Kasumi-1 (cell line): ENCODE measurements at regions not wholly inside any gene's neighbourhood (a gene's known extent, or its start where the extent isn't known, plus 50 kb on each side); places are given as distances from the start of the nearest gene placed in this dataset.
"Not testable (repeated sequence)": the region's sequence is repeated elsewhere in the genome, so short reads cannot be mapped to it uniquely, and the experiment has no call there.

Experiments
- DNase-seq, 2 experiments: peaks; one replicate each; lab custom pipeline; 2025; lab: John Stamatoyannopoulos, UW

GRCh38 chr1:178020968-178021640 is 51.2 kb upstream of the SEC16B start:
- DNase-seq: no peak

GRCh38 chr1:178021950-178022349 is 52.1 kb upstream of the SEC16B start:
- DNase-seq: no peak

GRCh38 chr1:178023181-178023618 is 53.3 kb upstream of the SEC16B start:
- DNase-seq: no peak

GRCh38 chr1:178024504-178024903 is 54.6 kb upstream of the SEC16B start:
- DNase-seq: no peak

GRCh38 chr1:178025613-178026356 is 55.9 kb upstream of the SEC16B start:
- no peak for DNase-seq

- DNase-seq: no peak
Measured at GRCh38 chr1:178028841-178029481, 59.1 kb upstream of the SEC16B start.

- no peak for DNase-seq
Measured at GRCh38 chr1:178030467-178030866, 60.6 kb upstream of the SEC16B start.

- peak; percentile 71 to 79 for DNase-seq
Measured at GRCh38 chr1:178031856-178032320, 62.0 kb upstream of the RASAL2 start.

GRCh38 chr1:178033019-178033418 is 60.9 kb upstream of the RASAL2 start:
- DNase-seq: no peak

- DNase-seq: no peak
Measured at GRCh38 chr1:178034676-178035075, 59.2 kb upstream of the RASAL2 start.

GRCh38 chr1:178036090-178036489 is 57.8 kb upstream of the RASAL2 start:
- no peak for DNase-seq

GRCh38 chr1:178037510-178038253 is 56.2 kb upstream of the RASAL2 start:
- DNase-seq: peak; percentile 81 to 84

- DNase-seq: no peak
Measured at GRCh38 chr1:178038372-178038771, 55.5 kb upstream of the RASAL2 start.

GRCh38 chr1:178039891-178040290 is 54.0 kb upstream of the RASAL2 start:
- no peak for DNase-seq

GRCh38 chr1:178043940-178044339 is 50.0 kb upstream of the RASAL2 start:
- not testable (repeated sequence) for DNase-seq
